CD4-positive, alpha-beta T cell treated with Interleukin-12 subunit alpha and Interleukin-12 subunit beta, for 1 hour (primary cell): ENCODE measurements at regions not wholly inside any gene's neighbourhood (a gene's known extent, or its start where the extent isn't known, plus 50 kb on each side); places are given as distances from the start of the nearest gene placed in this dataset.
"Not testable (repeated sequence)": the region's sequence is repeated elsewhere in the genome, so short reads cannot be mapped to it uniquely, and the experiment has no call there.

Experiments
- DNase-seq: peaks from one replicate; pipeline ENCODE4 v3.0.0-alpha.2; 2020

GRCh38 chr1:120357046-120357445 is 57.8 kb upstream of the NBPF8 start:
- DNase-seq = peak; percentile 82

GRCh38 chr1:120356170-120356569 is 58.7 kb upstream of the NBPF8 start:
- peak; percentile 39 for DNase-seq

GRCh38 chr1:120354618-120355184 is 60.1 kb upstream of the NBPF8 start:
- peak; percentile 76 for DNase-seq

- DNase-seq = peak; percentile 47
These were observed 72.4 kb upstream of the NBPF8 start for GRCh38 chr1:120342231-120343073.

- DNase-seq = peak; percentile 51
These were observed 73.1 kb upstream of the NBPF8 start for GRCh38 chr1:120341756-120342155.

- DNase-seq = peak; percentile 80
These were observed 73.7 kb upstream of the NBPF8 start for GRCh38 chr1:120340838-120341751.

- not testable (repeated sequence) for DNase-seq
These were observed 99.1 kb upstream of the NBPF8 start for GRCh38 chr1:120315738-120316137.

DNA sequence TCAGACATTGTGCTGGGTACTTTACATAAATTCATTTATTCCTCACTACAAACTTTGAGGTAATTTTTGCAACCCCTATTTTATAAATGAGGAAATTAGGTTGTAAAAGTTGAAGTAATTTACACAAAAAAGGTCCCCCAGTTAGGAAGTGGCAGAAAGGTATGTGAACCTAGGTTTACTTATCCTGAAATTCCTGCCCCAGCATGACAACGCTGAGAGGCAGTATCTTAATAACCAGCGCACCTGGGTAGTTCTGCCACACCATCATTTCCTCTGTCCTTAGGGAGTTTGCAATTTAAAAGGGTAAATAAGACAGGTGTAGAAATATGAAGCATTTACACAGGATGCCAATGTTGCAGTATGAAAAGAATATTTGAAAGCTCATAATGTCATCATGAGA is 102.9 kb upstream of the NBPF8 start:
- DNase-seq = not testable (repeated sequence)

DNA sequence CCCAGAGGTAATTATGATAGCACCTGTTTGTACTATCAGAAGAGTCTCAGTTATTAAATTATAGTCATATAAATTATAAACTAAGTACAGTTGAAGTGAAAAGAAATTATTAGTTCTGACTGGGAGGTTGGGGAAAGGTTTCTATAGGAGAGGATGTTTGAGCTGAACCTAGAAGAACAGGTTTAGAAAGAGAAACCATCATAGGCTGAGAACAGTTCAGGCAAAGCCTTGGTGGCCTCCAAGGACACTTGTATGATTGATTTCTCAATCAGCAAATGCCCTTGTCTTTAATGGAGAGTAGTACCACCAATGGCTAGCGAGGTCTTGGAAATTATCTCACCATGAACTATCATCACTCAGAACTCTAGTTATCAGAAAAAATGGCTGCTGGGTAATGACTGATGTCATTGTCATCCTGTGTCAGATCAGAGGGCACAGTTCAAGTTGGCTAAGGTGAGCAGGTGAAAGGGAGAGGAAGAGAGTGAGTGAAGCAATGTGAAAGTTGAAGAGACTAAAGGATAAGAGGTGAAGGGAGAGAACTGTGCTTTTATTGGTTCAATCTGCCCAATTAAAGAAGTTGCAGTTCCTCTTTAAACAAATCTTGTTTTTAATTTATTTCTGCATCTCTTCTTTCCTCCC is 105.8 kb upstream of the NBPF8 start:
- not testable (repeated sequence) for DNase-seq

GRCh38 chr1:120305046-120305445 is 109.8 kb upstream of the NBPF8 start:
- not testable (repeated sequence) for DNase-seq

DNA sequence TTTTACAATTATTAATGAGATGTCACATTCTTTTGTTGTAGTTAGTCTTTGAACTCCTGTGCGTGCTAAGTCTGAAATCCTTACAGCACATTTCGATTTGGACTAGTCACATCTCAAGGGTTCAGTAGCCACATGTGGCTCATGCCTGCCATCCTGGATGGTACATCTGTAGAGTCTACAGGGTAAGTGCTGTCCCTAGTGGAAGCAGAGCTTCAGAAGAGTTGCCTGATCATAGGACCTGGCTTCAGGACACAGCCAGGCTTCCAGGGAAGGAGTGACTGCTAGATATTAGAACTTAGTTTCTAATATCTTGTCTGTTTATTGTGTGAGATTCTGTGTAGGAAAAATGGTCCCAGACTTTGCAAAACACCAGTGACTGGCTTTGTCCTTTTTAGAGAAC is 110.5 kb upstream of the NBPF8 start:
- not testable (repeated sequence) for DNase-seq

DNA sequence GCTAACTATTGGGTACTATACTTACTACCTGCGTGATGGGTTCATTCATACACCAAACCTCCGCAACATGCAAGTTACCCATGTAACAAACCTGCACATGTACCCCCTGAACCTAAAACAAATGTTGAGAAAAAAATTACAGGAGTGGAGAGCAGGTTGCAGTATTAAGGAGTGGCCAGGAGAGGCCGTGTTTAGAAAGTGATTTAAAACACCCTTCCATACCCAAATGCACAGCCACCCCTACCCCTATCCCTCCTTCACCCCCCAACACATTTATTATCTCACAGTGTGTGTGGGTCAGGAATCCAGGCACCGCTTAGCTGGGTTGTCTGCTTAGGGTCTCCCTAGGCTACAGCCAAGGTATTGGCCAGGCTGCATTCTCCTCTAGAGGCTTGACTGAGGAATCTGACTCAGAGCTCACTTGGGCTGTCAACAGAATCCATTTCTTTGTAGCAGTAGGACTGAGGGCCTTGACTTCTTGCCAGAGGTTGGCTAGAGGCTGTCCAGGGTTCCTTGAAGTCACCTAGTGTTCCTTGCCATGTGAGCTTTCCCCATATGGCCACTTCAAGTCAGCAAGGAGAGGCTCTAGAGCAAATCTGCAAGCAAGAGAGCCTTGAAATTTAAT is 115.3 kb upstream of the NBPF8 start:
- not testable (repeated sequence) for DNase-seq

- DNase-seq = not testable (repeated sequence)
These were observed 116.3 kb upstream of the NBPF8 start for GRCh38 chr1:120298487-120298886.

DNA sequence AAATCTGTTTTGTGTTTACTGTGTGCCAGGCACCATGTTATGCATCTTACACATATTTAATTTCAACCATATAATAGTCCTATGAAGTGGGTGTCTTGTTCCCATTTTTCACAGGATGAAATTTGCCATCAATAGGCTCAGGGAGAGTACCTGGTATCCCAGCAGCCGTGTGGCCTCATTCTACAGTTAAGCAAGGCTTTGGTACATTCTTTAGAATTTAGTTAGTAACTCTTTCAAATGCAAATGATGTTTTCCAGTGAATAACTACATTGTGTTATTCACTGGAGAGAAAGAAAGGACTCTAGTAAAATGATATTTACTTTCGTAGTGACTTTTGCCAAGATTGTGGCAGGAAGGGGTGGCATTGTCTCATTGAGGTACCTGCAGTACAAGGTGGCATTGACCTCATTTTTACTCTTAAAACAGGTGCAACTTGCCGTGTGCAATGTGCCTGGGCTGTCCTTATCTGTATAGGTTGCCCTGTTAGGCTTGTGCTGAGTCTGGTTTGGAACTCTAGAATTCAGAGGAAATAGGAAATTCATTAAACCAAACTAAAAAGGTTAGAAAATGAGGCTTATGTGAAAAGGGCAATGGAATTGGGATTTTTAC is 117.4 kb upstream of the NBPF8 start:
- not testable (repeated sequence) for DNase-seq

DNA sequence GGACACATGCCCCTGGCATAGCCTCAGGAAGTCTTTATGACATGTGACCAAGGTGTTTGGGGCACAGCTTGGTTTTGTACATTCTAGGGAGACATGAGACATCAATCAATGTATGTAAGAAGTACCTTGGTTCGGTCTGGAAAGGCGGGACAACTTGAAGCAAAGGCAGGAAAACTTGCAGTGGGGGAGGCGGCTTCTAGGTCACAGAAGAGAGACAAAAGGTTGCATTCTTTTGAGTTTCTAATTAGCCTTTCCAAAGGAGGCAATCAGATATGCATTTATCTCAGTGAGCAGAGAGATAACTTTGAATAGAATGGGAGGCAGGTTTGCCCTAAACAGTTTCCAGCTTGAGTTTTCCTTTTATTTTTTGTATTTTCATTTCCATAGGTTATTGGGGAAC is 113.8 kb upstream of the SEC22B start:
- not testable (repeated sequence) for DNase-seq

- not testable (repeated sequence) for DNase-seq
These were observed 113.3 kb upstream of the SEC22B start for GRCh38 chr1:120289601-120290074.

DNA sequence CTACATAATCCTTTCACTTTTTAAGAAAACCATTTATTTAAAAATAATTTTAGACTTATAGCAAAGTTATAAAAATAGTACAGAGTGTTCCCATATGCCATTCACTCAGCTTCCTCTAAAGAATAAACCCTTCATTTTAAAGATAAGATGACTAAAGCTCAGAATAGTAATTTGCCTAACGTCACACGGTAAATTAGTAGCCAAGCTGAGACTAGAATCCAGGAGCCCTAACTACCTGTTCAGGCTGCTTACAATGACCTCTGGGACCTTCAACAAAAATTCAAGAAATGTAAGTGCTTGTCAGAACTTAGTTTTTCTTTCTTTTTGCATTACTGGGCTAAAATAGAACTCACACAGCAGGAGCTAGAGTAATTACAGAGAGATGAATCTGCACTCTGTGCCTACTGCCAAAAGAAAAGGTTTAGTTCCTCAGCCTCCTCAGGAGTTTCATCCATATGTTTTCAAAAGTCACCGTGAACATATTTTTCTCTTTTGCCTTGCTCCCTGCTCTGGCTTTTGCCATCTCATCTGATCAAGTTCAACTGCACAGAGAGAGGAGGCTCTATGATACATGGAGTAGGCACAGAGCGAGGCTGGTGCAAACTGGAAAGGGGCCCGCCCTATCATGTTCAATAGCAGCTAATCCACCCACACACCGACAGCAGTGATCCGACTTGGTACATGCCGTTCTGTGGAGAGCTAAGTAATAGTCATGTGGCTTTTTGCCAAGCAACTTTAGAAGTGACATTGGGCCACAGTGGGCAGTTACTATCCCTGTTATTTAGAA is 112.7 kb upstream of the SEC22B start:
- DNase-seq = not testable (repeated sequence)

DNA sequence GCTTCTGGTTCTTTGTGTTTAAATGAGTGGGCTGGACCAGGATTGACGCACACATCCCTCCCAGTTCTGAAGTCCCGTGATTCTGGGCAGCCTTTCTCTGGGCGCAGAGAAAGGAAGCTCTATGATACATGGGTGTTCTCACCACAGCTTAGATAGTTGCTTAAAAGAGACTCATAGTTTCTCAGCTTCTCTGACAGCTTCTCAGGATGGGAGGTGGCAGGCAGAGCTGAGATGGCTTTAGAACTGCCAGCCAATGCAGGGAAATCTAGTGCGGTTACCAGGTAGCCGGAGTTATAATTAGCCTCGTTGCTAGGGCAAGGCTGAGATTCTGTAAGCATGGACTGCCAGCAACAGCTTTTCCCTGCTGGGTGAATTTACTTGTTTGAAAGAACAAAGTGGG is 111.8 kb upstream of the SEC22B start:
- DNase-seq = not testable (repeated sequence)

DNA sequence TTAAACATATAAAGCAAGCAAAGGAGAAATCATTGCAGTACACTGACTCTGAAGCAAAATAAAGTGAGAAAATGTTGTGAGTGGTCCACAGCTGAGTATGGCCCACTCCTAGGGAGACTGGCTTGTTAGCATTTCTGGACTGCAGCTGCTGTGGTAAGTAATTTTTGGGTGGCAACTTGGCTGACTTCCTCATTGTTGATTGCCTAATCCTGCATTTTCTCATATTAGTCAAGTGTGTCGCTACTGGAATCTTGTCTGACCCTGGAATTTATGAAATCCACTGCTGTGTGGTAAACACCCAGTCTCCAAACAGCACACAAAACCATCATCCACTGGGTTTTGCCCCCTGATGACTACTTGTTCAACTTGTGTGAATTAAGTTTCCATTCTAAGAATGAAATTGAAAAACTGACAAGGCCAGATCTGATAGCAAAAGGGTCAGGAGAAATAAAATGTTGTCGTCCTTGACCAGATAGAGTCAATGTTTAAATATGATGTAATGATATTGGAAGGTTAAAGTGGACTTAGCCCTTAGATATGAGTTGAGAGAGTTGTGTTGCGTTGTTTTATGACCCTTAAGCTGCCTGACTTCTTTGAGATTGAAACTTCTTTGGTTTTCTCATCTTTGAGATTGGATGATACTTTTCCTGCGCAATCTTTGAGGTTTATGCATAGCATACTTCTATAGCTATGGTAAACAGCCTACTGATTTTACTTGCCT is 106.6 kb upstream of the SEC22B start:
- DNase-seq = not testable (repeated sequence)

GRCh38 chr1:120278259-120278610 is 101.9 kb upstream of the SEC22B start:
- DNase-seq = not testable (repeated sequence)
